DOHH2 (cell line): ENCODE measurements at regions not wholly inside any gene's neighbourhood (a gene's known extent, or its start where the extent isn't known, plus 50 kb on each side); places are given as distances from the start of the nearest gene placed in this dataset.

Experiments used
- CTCF ChIP-seq: fragments of 200-600 bp; sonication (generic); IDR thresholded peaks from one replicate; pipeline ENCODE4 v1.5.1; 2014; ENCODE audit warnings: antibody characterized with exemption, mild to moderate bottlenecking, low read depth, low read length; ENCODE audit not compliant: poor library complexity, severe bottlenecking
- EZH2phosphoT487 ChIP-seq: fragments of 200-600 bp; sonication (generic); IDR thresholded peaks from 2 replicates; pipeline ENCODE4 v1.6.1; 2017; ENCODE audit warnings: borderline replicate concordance, mild to moderate bottlenecking, antibody characterized with exemption, low read length, moderate library complexity, mixed read lengths

DNA sequence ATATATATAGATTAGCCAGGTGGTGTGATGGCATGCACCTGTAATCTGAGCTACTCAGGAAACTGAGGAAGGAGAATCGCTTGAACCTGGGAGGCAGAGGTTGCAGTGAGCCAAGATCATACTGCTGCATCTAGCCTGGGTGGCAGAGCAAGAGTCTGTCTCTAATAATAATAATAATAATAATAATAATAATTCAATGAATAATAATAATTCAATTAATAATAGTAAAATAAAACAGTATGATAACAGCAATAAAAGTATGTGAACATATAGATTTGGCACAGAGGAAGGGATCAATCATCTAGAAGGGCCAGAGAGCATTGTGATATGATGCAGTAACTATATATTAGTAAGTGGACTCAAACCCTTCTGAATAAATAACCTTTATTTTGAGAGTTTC lies 314.5 kb upstream of the COL8A1 start:
- TF ChIP-seq EZH2phosphoT487 (no peak), CTCF (no peak)
